ENCODE measurements at regions not wholly inside any gene's neighbourhood (a gene's known extent, or its start where the extent isn't known, plus 50 kb on each side); places are given as distances from the start of the nearest gene placed in this dataset.
"Not testable (repeated sequence)": the region's sequence is repeated elsewhere in the genome, so short reads cannot be mapped to it uniquely, and the experiment has no call there.

DNA sequence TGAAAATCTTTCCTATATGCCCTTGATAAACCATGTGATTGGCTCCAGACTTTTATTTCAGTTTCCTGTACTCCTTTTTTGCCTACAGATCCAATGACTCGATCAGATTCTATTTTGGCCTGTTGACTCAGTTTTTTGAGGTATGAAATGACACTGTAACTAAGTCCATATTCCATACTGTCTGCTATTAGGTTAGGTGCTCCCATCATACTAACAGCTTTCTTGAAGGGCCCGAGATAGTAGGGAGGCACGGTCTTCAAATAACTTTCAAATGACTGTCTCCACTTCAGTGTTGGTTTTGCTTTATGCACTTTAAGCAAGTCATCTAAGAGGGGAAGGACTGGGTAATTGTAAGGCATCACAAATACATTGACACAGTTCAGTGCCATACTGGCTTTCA is 295.4 kb upstream of the DAB2 start:
- DNase-seq = no peak

DNA sequence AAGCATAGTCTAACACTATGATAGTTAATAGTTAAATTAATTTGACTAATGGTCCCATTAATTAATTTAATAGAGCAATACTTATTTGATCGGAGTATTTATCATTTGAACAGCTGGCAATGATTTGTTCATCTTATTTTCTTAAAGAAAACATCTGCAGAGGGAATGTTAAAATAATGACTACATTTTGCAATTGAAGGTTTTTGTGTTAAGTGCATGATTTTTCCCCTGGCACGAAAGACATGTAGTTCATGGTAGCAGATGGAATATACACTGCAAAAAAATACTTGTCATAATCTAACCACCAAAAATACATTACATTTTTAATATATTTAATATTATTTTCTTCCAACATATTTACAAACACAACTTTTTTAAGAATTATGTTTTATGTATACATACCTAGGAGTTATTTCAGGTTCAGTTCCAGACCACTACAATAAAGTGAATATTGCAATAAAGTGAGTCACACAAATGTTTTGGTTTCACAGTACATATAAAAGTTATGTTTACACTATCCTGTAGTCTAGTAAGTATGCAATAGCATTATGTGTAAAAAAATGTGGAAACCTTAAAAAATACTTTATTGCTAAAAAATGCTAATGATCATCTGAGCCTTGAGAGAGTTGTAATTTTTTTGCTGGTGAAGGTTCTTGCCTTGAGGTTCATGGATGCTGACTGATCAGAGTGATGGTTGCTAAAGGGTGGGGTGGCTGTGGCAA is 292.6 kb upstream of the DAB2 start:
- no peak for DNase-seq

DNA sequence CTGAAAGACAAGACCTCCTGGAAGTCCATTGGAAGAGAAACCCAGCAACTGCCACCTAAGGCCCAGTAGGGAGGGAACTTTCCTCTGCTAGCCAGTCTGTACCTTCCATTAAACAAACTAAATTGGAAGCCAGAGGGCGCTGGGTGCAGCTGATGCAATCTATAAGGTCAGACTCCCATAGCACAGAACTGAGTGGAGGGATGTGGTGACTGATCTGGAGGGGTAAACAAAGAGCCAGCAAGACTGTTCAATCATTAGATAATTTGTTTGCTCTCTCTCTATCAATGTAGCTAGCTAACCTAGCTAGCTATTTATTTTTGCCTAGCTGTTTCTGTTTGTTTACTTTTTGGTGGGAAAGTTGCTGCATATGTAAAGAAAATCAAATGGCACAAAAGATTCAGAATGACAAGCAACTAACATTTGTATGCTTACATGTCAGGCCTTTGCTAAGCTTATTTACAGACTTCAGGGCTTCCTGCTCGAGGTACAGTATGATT is 291.8 kb upstream of the DAB2 start:
- DNase-seq = peak; percentile 89

DNA sequence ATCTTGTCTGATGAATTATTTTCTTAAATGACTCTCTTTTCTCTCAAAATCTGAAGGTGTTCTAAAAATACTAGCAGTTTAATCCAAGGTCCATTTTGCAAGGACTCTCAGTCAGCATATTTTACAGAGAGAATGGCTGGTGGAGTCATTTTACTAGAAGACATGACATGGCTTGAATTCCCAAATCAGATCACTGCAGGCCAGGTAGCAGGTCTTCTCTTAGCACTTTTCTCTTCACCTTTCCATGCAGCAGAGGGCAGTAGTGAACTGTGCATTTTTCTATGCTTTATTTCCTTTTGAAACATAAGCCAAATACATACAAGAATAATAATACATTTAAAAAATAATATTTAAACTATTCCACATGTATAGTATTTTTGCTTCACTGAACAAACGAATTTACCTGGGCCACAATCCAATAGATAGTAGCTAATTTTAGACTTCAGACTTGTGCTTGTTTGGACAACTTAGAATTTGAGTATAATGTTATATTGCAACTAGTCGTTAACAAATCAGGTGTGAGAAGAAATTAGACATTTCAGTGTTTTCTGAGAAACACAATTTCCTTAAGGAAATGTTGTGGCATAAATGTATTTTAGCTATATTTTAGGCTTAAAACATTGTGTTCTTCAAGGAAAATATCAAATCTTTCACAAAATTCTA is 289.4 kb upstream of the DAB2 start:
- DNase-seq = peak; percentile 84

DNA sequence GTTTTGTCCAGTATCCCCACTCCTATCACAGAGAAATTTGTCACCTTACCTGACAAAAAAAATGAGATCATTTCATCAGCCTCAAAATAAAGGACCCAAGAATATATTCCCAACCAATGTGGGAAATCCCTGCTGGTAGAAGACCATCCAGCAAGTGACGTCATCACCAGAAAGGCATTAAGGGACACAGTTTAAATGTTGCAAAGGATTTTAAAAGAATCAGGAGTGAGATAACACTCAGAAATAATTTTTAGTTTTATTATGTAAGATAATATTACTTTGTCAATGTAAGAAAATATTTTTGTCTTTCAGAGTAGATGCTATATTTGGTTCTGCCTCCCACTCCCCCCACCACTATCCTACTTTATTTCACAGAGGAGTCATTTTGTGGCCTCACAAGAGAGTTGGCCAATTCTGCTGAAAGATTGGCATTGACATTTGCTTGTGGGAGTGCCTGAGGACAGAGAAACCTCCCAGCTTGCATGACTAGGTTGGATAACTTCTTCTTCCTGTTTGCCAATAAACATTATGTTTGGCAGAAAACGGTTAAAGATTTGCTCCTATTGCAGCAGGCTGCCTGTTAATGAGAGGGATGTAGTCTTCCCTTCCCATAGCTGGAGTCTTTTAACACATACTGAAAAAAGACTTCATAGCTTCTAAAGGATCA is 288.6 kb upstream of the DAB2 start:
- DNase-seq = peak; percentile 74

DNA sequence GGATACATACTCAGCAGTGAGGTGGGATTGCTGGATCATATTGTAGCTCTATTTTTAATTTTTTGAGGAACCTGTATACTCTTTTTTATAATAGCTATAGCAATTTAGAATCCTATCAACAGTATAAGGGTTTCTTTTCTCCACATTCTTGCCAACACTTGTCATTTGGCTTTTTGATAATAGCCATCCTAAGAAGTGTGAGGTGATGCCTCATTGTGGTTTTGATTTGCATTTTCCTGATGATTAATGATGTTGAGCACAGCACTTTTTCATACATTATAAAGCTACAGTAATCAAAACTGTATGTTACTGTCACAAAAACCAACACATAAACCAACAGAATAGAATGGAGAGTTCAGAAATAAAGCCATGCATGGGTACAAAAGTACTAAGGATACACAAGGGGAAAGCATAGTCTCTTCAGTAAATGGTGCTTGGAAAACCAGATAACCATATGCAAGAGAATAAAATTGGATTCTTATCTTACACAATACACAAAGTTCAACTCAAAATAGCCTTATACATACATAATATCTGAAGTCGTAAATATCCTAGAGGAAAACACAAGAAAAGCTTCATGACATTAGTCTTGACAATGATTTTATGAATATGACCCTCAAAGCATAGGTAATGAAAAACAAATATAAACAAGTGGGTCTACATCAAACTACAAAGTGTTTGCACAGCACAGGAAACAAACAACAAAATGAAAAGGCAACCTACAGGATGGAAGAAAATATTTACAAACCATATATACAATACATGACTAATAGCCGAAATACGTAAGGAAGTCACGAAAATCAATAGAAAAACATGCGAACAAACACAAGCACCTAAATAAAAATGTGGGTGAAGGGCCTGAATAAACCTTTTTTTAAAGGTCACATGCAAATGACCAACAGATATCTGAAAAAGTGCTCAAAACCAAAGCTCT is 287.8 kb upstream of the DAB2 start:
- DNase-seq = no peak

DNA sequence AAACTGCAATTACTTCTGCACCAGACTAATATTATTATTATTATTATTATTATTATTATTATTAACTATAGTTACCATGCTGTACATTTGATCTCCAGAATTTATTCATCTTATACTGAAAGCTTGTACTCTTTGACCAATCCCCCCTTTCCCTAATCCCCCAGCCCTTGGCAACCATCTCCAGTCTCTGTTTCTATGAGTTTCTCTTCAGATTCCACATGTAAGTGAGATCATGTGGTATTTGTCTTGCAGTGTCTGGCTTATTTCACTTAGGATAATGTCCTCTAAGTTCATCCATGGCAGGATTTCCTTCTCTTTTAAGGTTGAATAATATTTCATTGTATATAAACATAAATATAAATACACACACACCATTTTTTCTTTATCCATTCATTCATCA is 287.0 kb upstream of the DAB2 start:
- DNase-seq = no peak

DNA sequence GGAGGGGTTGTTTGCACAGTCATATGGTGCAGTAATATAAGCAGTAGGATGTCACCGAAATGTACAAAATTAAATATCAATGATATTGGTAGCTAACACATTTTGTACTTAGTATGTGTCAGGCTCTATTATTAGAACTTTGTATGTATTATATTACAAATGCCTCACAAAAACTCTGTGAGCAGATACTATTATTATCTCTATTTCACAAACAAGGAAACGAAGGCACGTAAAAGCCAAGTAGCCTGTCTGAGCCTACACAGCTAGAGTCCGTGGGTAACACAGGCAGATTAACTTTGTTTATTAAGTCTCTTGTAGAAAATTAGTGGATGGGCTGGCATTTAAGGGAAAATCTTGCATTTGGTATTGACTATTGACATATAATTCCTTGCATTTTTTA is 284.3 kb upstream of the DAB2 start:
- no peak for DNase-seq

DNA sequence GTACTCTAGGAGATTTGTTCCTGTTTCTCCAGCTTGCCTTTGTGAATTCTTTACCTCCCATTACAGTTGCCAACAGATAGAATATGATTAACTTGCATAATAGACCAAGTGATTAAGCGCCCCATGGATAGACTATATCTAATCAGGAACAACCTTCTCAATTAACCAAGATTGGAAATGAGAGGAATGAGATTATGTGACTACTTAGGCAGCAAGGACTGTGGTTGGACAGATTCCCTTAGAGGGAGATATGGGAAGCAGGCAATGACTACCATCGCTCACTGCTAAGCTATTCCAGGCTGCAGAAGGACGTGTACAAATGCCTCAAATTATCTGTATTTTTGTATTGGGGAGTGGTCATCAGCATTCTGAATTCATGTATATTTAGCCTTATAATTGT is 278.1 kb upstream of the DAB2 start:
- no peak for DNase-seq

DNA sequence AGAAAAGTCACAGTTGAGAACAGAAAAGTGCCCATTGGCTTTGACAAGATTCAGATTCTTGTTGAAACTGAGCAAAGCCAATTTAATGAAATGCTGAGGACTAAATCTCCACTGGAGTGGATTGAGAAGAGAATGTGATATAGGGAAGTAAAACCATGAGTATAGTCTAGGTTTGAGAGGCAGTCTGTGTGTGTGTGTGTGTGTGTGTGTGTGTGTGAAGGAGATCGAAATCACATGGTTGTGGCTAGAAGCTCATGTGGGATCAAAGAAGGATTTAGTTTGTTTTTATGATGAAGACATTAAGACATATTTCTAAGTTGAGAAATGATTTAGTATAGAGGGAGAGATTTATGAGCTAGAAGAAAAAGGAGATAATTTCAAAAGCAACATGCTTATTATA is 275.7 kb upstream of the DAB2 start:
- peak; percentile 39 for DNase-seq

DNA sequence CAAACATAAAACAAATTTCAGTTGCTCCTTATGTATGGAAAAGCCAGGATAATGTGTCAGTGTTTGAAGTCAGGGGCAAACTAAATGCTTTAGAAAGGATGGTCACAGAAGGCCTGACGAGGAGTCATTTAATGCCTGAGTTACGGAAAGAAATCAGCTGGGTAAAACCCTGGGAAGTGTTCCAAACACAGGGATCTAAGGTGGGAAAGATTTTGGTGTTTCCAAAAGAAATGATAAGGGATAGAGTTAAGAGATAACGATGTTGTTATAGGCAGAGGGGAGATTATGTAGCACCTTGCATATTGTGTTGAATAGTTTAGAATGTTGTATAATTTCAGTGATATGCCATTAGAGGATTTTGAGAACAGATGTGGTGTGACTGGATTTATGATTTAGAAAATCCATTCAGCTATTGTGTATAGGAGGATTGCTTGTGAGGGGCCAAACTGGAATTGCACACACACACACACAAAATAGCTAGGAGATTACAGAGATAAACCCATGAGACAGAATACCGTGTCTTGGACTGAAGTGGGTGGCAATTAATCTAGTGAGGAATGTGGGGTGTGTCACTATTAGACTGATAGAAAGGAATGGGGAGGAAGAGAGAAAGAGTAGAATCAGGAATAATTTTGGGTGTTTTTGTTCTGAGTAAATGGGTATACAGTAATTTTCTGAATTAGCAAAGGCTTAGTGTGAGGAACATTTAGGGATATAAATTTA is 274.2 kb upstream of the DAB2 start:
- DNase-seq = no peak

DNA sequence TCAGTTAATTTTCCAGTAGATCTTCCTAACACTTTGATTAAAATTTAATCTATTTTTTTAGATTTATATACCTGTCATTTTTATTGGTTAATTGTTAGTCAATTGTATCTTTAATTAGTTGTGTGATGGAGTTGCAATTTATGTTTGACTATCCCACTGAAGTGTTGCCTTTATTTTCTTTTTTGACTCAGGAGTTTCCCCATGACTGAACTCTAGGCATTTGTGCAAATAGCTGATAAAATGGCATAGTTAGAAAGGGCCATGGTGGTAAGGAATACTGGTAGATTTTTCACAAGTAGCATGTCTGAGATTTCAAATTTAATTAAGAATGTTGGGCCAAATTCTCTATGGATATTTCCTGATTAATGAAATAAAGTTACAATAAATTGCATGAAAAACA is 273.1 kb upstream of the DAB2 start:
- DNase-seq = no peak

DNA sequence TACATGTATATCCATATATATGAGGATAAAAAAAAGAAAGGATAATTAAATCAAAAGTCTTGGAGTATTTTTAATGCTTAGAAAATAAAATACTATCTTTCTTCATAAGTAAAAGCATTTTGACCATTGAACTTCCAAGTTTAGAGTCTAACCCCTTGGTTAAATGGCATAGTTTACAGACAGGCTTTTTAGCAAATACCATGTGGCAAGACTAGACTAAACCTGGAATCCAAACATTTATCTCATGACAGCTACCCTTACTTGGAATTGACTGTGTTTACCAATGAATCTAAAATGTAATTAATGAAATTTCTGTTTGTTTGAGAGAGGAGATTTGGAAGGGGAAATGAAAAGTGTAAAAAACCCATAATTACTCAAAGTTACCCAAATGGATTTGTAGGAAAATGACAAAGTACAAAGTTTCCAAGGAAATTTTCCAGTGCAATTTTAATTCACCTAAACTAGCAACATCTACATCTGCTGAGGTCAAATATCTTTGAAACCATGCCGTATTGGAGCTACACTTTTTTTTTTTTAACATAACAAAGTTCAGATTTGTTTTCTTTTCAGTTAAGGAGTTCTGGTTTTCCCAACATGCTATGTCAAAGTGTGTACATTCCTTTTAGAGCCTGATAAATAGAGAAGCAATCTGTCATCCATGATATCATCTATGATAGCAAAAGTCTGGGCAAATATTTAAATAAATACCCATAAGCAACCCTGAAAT is 272.1 kb upstream of the DAB2 start:
- no peak for DNase-seq

DNA sequence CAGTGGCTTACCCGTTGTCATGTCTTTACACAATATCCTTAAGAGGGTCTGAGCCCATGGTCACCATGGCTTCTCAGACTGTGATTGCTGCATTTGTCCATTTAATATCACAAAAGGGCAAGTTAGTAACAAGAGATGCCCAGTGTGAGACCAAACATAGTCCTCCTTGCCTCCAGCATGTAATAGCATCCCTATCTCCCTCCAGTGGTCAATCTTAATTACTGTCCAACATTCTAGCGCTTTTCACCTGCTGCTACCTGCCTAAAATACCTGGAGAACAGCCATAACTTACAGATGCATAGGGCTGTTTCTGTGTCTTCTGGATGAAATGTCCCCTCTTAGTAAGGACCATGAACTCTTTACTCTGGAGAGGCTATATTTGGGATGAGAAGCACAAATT is 267.2 kb upstream of the DAB2 start:
- DNase-seq = no peak

DNA sequence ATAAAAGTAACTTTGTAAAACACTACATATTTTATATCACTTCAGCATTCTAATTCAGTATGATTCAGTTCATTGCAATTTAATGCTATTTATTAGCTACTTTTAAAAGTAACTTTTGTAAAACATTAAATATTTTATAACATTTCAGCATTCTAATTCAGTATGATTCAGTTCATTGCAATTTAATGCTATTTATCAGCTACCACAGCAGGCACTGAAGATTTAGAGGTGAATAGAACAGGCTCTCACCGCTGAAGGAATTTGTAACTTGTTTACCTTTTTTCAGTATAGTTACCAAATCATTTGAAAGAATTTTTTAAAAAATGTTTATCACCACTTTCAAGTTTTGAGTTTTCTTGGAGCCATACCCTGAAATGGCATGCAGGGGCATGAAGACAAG is 266.4 kb upstream of the DAB2 start:
- no peak for DNase-seq

DNA sequence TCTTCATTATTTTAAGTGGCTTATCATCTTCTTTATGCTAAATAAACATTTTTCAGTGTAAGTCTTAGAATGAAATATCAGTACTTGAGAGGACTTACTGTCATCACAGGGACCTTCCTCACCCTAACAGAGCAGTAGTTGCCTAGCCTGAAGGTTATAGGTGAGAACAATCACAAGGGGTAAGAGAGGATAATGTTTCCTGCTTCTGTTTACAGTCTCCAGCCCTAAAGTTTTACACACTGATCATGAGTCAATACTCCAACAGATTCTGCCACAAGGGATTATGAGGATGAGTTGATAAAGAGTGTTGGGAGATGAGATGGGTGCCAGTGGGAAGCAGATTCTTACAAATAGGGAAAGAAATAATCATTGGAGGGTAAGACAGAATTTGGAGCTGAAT is 265.1 kb upstream of the DAB2 start:
- no peak for DNase-seq

DNA sequence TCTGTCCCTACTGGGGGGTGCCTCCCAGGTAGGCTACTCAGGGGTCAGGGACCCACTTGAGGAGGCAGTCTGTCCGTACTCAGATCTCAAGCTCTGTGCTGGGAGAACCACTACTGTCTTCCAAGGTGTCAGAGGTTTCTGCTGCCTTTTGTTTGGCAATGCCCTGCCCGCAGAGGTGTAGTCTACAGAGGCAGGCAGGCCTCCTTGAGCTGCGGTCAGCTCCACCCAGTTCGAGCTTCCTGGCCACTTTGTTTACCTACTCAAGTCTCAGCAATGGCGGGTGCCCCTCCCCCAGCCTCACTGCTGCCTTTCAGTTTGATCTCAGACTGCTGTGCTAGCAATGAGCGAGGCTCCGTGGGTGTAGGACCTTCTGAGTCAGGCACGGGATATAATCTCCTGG is 263.1 kb upstream of the DAB2 start:
- not testable (repeated sequence) for DNase-seq

DNA sequence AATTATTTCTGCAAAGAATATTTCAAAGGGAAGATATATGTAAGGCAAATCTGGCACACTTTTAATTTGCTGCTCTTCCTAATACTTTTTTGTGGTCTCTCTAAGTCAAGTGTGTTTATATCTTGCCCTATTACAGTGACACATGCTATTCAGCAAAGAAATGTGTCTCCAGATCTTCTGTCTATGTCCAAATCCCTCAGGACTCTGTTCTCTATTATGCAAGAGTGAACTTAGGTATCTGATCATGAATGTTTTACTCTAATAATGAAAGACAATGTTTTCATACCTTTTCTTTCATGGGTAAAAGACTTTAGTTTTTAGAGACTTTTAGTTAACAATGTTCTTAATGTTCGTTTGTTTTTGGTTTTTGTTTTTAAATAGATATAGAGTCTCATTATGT is 255.4 kb upstream of the DAB2 start:
- no peak for DNase-seq

DNA sequence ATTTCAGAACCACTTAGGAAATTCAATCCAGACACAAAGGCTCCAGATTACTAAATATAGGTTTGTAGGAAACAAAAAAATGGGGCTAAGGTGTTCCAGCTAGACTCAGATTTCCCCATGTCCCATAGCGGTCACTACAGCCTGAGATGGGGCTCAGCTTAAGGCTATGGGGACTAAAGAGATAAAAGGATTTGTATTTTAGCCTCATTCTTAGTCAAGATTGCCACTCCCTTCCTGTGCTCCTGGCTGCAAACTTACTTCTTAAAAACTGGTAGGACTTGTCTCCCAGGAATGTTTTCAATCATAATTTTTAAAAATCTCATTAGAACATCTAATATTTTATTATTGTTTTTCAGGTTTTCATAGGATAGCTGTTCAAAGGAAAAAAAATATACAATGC is 253.8 kb upstream of the DAB2 start:
- no peak for DNase-seq

DNA sequence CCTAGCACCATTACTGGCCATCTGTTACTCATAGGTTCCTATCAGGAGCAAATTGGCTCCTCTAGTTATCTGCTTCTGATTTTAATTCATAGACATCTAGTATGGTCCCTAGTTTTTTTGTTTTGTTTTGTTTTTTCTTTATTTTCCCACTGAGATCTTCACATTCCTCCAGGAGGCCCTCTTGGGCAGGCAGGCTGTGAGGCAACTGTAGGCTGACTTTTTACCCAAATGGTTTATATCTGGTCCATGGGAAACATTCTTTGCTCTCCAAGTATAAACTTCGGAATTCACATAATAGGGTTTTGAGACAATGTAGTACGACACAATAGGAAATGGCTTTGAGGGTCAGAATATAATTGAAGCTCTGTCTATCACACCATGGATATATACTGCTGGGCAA is 250.9 kb upstream of the DAB2 start:
- no peak for DNase-seq

DNA sequence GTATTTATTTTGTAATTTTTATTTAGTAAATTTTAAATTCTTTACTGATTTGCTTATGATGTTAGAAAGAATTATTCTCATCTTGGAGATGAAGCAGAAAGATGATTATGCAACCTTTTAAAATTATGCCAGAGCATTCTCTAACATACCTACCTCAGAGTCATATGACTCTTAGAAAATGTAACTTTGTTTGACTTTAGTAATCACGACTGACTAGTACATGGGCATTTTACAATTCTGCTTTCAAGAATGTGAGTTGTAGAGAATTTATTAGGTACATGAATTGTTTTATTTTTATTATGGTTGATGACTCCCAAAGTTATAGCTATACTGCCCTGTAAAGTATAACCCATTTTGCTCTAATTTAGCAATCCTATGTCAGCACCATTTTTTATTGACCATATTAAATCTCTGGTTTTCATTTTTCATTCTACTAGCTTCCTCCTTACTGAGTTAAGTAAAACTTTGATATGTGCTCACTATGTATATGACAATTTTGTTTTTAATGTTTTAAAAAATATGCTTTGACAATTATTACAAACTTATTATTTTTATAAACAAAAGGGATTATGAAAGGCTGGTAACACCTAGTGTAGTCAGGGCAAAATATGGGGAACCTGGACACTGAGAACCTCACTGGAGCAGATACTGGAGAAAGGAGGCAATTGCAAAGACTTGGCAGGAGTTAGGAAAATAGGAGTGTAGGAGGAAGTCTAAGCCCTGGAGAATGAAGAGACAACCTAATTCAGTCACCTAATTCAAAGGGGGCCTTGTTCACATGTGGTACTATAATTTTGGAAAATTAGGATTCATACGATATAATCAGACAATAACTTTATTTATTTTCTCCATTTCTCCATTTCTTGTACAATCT is 249.7 kb upstream of the DAB2 start:
- DNase-seq = no peak

Measured in OCI-M1 (cell line).